ENCODE measurements at regions not wholly inside any gene's neighbourhood (a gene's known extent, or its start where the extent isn't known, plus 50 kb on each side); places are given as distances from the start of the nearest gene placed in this dataset.
A peak's percentile ranks its signal among the peaks of the same experiment; 100 is the strongest.

GRCh38 chr5:39569857-39570256 is 145.1 kb upstream of the DAB2 start:
- intact Hi-C loops (cut with DNase I): loop anchor here (10.0 kb wide), 1 partner anchor 355 kb away; the partner anchor contains the start of gene FYB1
- ATAC-seq (ENCODE audit: poor library complexity) (no peak), DNase-seq (no peak)

GRCh38 chr5:39566891-39567290 is 142.1 kb upstream of the DAB2 start:
- no peak for ATAC-seq (ENCODE audit: poor library complexity)
- DNase-seq: no peak
- intact Hi-C loops (cut with DNase I): loop anchor here (10.0 kb wide), 1 partner anchor 352 kb away; the partner anchor contains the start of gene FYB1

DNA sequence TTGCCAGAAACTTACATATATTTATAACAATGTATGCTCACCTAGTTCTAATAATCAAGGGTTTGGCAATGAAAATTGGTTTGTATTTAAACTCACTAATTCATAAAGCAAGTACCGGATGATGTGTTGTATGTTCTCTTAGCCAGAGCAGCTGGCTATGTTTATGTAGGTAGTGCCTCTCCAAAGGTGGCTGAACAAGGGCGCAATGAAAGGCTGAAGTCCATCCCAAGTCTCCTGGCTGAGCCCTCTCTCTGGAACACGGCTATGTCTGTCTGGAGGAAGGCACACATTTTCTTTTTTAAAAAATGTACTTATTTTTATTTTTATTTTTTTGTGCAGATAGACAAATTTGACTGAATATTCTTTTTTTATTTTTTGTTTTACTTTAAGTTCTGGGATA is 141.2 kb upstream of the DAB2 start:
- no peak for DNase-seq
- intact Hi-C loops (cut with DNase I): loop anchor here (10.0 kb wide), 1 partner anchor 351 kb away; the partner anchor contains the start of gene FYB1
- no peak for ATAC-seq (ENCODE audit: poor library complexity)

DNA sequence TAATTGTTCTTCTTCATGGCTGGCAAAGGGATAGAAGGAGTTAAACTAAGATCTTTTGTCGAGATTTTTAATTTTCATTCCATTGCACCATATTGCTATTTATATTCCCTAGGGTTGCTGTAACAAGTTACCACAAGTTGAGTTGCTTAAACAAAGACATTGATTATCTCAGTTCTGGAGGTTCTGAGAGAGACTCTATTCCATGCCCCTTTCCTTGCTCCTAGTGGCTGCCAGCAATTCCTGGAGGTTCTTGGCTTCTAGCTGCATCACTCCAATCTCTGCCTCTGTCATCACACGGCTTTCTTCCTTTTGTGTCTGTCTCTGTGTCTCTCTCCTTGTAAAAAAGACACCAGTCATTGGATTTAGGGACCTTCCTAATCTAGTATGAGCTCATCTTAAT is 136.6 kb upstream of the DAB2 start:
- no peak for DNase-seq
- intact Hi-C loops (cut with DNase I): loop anchor here (10.0 kb wide), 1 partner anchor 347 kb away; the partner anchor contains the start of gene FYB1

GRCh38 chr5:39560726-39561125 is 135.9 kb upstream of the DAB2 start:
- DNase-seq (no peak), ATAC-seq (ENCODE audit: poor library complexity) (no peak)
- intact Hi-C loops (cut with DNase I): loop anchor here (10.0 kb wide), 1 partner anchor 346 kb away; the partner anchor contains the start of gene FYB1

More for the DNA sequence above, 136.6 kb upstream of the DAB2 start:
- ATAC-seq (ENCODE audit: poor library complexity): no peak

- intact Hi-C loops (cut with DNase I): loop anchor here (10.0 kb wide), 1 partner anchor 345 kb away; the partner anchor contains the start of gene FYB1
- DNase-seq: no peak
- no peak for ATAC-seq (ENCODE audit: poor library complexity)
Observed at GRCh38 chr5:39559923-39560322, 135.1 kb upstream of the DAB2 start.

- ATAC-seq (ENCODE audit: poor library complexity) (no peak), DNase-seq (no peak)
- intact Hi-C loops (cut with DNase I): no loop called here
Observed at GRCh38 chr5:39558541-39558940, 133.8 kb upstream of the DAB2 start.

DNA sequence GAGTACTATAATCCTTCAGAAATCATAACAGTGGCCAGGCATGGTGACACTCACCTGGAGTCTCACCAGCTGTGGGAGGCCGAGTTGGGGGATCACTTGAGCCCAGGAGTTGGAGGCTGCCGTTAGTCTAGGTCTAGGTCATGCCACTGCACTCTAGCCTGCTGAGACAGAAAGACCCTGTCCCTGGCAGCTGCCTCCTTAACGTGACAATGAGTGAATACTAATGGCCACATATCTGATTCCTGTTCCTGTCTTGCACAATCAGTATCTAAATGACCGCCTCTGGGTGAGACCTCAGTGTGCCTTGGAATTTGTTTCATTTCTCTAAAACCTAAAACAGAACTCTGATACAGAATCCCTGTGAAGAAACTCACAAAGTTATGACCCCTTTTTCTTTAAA is 131.0 kb upstream of the DAB2 start:
- no peak for ATAC-seq (ENCODE audit: poor library complexity)
- intact Hi-C loops (cut with DNase I): no loop called here

GRCh38 chr5:39547553-39548154 is 122.9 kb upstream of the DAB2 start:
- no peak for DNase-seq
- peak; percentile 84 for ATAC-seq (ENCODE audit: poor library complexity)
- intact Hi-C loops (cut with DNase I): loop anchor here (5.0 to 10.0 kb wide), 2 partner anchors 123 to 170 kb away; partner anchors contain the start of gene DAB2

More for the DNA sequence above, 131.0 kb upstream of the DAB2 start:
- no peak for DNase-seq

DNA sequence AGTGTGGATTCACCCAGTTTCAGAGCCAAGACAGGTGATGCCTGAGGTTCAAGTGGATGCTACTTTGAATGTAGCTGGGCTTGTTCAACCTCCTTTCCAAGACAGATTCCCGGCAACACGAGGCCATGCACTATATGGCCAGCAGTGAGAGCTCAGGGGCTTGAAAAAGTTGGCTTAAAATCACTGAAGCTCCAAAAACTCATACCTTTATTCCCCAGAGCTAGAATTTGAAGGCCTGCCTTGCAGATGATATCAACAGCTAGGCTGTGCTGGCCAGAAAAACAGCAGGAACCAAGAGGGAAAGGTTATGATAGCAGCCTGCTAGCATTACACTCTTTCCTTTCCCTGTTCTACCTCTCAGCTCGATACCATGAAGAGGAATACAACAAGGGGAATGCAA is 120.2 kb upstream of the DAB2 start:
- intact Hi-C loops (cut with DNase I): loop anchor here (5.0 to 10.0 kb wide), 2 partner anchors 120 to 168 kb away; partner anchors contain the start of gene DAB2
- no peak for ATAC-seq (ENCODE audit: poor library complexity)

DNA sequence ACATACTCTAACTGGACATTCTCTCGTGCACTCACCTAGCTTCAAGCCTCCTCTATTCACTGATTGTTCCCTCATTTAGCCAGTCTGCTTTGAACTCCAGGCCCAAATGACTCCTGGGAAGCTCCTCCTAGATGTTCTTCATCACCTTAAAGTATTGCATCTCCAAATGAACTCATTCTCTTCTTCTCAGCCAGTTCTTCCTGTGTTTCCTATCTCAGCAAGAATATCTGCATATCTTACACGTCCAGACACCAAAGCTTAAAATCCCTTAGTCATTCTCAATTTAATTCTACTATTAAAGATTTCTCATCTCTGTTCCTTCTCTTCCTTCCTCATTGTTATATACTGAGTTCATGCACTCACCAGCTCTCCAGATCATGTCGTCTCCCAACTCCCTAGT is 118.6 kb upstream of the DAB2 start:
- no peak for DNase-seq
- intact Hi-C loops (cut with DNase I): loop anchor here (10.0 kb wide), 1 partner anchor 119 kb away; the partner anchor contains the start of gene DAB2
- ATAC-seq (ENCODE audit: poor library complexity): peak; percentile 30

More for the DNA sequence above, 120.2 kb upstream of the DAB2 start:
- no peak for DNase-seq

DNA sequence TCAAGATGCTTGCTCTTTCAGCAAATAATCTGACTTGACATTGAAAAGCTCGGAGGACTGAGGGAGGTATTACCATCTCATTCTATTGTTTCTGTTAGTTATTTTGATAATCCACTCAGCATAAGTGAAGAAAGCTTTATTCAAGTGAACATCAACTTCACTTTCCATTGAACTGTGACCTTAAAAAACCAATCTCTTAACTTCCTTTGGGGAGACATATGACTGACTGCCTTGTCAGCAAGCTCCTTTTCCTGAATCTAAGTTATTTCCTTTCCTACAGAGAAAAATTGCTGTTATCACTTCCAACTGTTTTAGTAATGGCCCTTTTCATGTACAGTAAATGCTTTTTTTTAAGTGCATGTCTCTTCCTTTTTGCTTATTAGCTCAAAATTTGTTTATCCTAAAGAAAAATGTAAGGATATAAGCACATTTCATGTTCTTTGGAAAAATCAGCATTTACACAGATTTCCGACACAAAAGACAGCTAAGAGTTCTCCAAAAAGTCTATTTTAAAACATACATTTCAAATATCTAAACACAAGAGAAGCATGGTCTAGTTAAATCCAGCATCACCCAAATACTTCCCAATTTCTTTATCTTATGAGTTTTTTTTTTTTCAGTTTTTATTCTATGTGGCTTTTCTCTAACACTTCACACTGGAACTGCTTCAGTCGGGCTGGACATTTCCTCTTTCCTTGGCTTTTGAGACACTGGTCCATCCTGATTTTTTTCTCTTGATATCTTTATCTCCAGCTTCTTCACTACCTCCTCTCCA is 117.9 kb upstream of the DAB2 start:
- DNase-seq (no peak), ATAC-seq (ENCODE audit: poor library complexity) (peak; percentile 41)
- intact Hi-C loops (cut with DNase I): loop anchor here (10.0 kb wide), 1 partner anchor 118 kb away; the partner anchor contains the start of gene DAB2

GRCh38 chr5:39541920-39542319 is 117.1 kb upstream of the DAB2 start:
- intact Hi-C loops (cut with DNase I): loop anchor here (10.0 kb wide), 1 partner anchor 117 kb away; the partner anchor contains the start of gene DAB2
- ATAC-seq (ENCODE audit: poor library complexity): no peak
- DNase-seq: no peak

DNA sequence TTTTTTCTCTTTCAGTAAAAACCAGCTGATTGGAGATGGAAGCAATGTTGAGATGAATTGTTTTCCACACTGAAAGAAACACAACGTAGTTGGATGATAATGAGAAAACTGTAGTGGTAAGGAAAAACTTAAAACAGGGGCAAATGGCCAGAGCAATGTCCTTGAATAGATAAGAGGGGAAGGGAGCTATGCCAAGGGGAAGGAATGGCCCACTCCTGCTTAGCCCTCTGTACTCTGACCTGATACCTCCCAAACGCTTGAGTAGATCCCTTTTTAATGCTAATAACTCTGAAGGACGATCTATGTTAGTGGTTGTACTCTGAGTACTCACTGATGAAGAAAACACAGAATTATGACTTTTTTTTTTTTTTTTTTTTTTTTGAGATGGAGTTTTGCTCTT is 114.7 kb upstream of the DAB2 start:
- intact Hi-C loops (cut with DNase I): no loop called here
- DNase-seq (no peak), ATAC-seq (ENCODE audit: poor library complexity) (no peak)

DNA sequence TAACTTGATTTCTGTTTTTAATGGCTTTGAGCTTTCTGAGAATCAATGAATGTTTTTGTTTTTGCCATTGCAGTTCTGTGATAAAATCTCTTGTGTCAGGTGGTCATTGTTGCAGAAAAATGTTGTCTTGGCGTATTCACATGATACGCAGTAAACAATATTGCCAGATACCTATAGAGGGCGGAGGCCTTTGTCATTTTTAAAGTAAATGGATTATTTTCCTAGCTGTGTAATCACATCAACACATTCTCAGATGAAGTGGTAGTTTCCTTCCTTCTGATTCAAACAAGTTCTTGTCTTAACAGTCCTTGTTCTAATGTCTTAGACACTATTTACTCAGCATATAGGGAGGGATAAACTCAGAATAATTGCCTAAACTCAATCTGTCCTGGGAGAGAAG is 109.9 kb upstream of the DAB2 start:
- intact Hi-C loops (cut with DNase I): no loop called here
- no peak for DNase-seq
- no peak for ATAC-seq (ENCODE audit: poor library complexity)

- no peak for ATAC-seq (ENCODE audit: poor library complexity)
- intact Hi-C loops (cut with DNase I): no loop called here
- DNase-seq: no peak
Observed at GRCh38 chr5:39533749-39534148, 109.0 kb upstream of the DAB2 start.

- ATAC-seq (ENCODE audit: poor library complexity) (no peak), DNase-seq (no peak)
- intact Hi-C loops (cut with DNase I): no loop called here
Observed at GRCh38 chr5:39532511-39532910, 107.7 kb upstream of the DAB2 start.

DNA sequence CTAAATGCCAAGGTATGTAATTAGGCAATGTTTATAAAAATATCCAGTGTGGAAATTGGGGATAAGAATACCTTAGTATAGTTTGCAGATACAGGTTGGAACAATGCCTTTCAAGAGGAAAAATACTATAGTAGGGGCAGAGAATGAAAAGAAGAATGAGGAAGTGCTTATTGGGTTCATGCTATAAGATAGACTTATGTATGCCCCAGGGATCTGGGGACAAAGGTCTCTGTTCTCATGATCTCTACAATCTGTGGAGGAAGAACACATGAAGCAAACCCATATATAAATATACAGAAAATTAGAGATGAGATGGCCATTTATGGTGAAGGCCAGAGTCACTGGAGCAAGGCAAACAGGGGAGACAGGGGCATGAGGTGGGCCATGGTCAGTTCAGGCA is 106.5 kb upstream of the DAB2 start:
- DNase-seq (no peak), ATAC-seq (ENCODE audit: poor library complexity) (no peak)
- intact Hi-C loops (cut with DNase I): no loop called here

DNA sequence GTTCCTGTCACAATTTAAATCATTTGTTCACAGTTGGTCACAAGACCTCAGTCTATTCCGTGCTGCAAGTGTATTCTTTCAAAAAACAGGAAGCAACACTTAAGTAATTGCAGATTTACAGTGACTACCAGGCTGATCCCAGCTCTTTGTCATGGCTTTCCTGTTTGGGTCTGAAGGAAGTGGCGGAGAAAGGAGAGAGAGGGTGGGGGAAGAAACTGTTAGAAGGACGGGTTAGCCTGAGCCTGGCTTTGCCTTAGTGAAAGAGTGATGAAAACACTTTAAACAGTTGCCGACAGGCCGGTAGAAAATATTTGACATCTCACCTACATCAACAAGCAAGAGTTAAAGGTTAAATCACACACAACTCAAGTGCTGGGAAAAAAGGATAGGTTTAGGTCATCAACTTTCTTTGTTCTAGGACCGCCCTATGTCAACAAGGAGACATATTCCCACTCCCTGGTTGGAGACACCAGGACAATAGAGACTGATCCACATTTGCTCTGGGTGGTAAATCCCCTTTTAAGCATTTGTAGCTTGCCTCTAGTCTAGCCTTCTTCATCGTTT is 102.2 kb upstream of the DAB2 start:
- DNase-seq (no peak), ATAC-seq (ENCODE audit: poor library complexity) (peak; percentile 82)
- intact Hi-C loops (cut with DNase I): no loop called here
